Vagina (tissue), 2 donors: ENCODE measurements at regions not wholly inside any gene's neighbourhood (a gene's known extent, or its start where the extent isn't known, plus 50 kb on each side); places are given as distances from the start of the nearest gene placed in this dataset.

Experiments
- POLR2A ChIP-seq, 2 donors: fragments of 450-650 bp; IDR thresholded peaks; one replicate each; pipeline ENCODE4 v1.6.1; 2017; ENCODE audit warnings: antibody characterized with exemption in 2 of 2, mild to moderate bottlenecking in 2 of 2, moderate library complexity in 2 of 2
- POLR2AphosphoS5 ChIP-seq, 2 donors: sonication (generic); formaldehyde crosslinking; IDR thresholded peaks; one replicate each; pipeline ENCODE4 v1.9.0; 2017; ENCODE audit warnings: antibody characterized with exemption in 2 of 2, mild to moderate bottlenecking in 2 of 2, low read depth in 1 of 2; ENCODE audit not compliant: insufficient read depth in 1 of 2

GRCh38 chr6:6815732-6816131 lies 227.2 kb downstream of the LY86 start:
- TF ChIP-seq POLR2A (IDR thresholded peaks at IDR 0.05): no peak
- TF ChIP-seq POLR2AphosphoS5 (IDR thresholded peaks at IDR 0.05; ENCODE audit: insufficient read depth in 1 of 2, low read depth in 1 of 2): no peak
